Loucy (cell line): ENCODE measurements at regions not wholly inside any gene's neighbourhood (a gene's known extent, or its start where the extent isn't known, plus 50 kb on each side); places are given as distances from the start of the nearest gene placed in this dataset.

Experiments
- H2AFZ ChIP-seq: fragments of 200-600 bp; sonication (generic); 2 replicates; pipeline ENCODE4 v1.6.0; 2016; ENCODE audit warnings: antibody characterized with exemption, mild to moderate bottlenecking, low read length, moderate library complexity
- H3F3A ChIP-seq: fragments of 200-600 bp; 2 replicates; pipeline ENCODE4 v1.6.0; 2016; ENCODE audit warnings: antibody characterized with exemption, low read depth, mild to moderate bottlenecking
- H3K27me3 ChIP-seq: fragments of 200-600 bp; sonication (generic); 2 replicates; pipeline ENCODE4 v1.6.1; 2014; ENCODE audit warnings: low read length, mild to moderate bottlenecking; ENCODE audit not compliant: insufficient read depth, poor library complexity, severe bottlenecking
- H3K36me3 ChIP-seq: fragments of 200-600 bp; sonication (generic); 2 replicates; pipeline ENCODE4 v1.6.1; 2016; ENCODE audit warnings: low read length; ENCODE audit not compliant: insufficient read depth
- H3K4me1 ChIP-seq: fragments of 200-600 bp; sonication (generic); 2 replicates; pipeline ENCODE4 v1.5.1; 2014; ENCODE audit warnings: low read length, mild to moderate bottlenecking; ENCODE audit not compliant: insufficient read depth, poor library complexity, severe bottlenecking
- H3K4me2 ChIP-seq: fragments of 200-600 bp; sonication (generic); 2 replicates; pipeline ENCODE4 v1.6.0; 2014; ENCODE audit warnings: antibody characterized with exemption, low read length, low read depth, mild to moderate bottlenecking; ENCODE audit not compliant: poor library complexity, severe bottlenecking
- H3K4me3 ChIP-seq: fragments of 200-600 bp; sonication (generic); 2 replicates; pipeline ENCODE4 v1.5.1; 2014; ENCODE audit warnings: low read length, mild to moderate bottlenecking, mixed read lengths; ENCODE audit not compliant: poor library complexity, severe bottlenecking
- H3K79me2 ChIP-seq: fragments of 200-600 bp; sonication (generic); 2 replicates; pipeline ENCODE4 v1.6.1; 2014; ENCODE audit warnings: low read length; ENCODE audit not compliant: insufficient read depth
- H3K9ac ChIP-seq: fragments of 200-600 bp; sonication (generic); 2 replicates; pipeline ENCODE4 v1.6.0; 2014; ENCODE audit warnings: mild to moderate bottlenecking, low read depth, low read length, moderate library complexity; ENCODE audit not compliant: poor library complexity, severe bottlenecking
- H3K9me2 ChIP-seq: fragments of 200-600 bp; sonication (generic); replicated peaks from 2 replicates; pipeline ENCODE4 v1.6.1; 2016; ENCODE audit warnings: low read depth, low read length, mixed read lengths
- H3K9me3 ChIP-seq: fragments of 200-600 bp; sonication (generic); 2 replicates; pipeline ENCODE4 v1.6.1; 2014; ENCODE audit warnings: mild to moderate bottlenecking, antibody characterized with exemption, low read length, low read depth; ENCODE audit not compliant: insufficient read depth
- H4K20me1 ChIP-seq: fragments of 200-600 bp; sonication (generic); 2 replicates; pipeline ENCODE4 v1.6.0; 2014; ENCODE audit warnings: antibody characterized with exemption, low read length, mild to moderate bottlenecking; ENCODE audit not compliant: insufficient read depth, poor library complexity, severe bottlenecking
- EZH2phosphoT487 ChIP-seq: fragments of 200-600 bp; IDR thresholded peaks from 2 replicates; pipeline ENCODE4 v1.6.1; 2018; ENCODE audit warnings: antibody characterized with exemption, mild to moderate bottlenecking, moderate library complexity, borderline replicate concordance
- TF ChIP-seq, protein P1 (sequence below): fragments of 200-600 bp; sonication (generic); conservative IDR thresholded peaks from 2 replicates; pipeline ENCODE4 v1.5.1; 2014; ENCODE audit warnings: mild to moderate bottlenecking, antibody characterized with exemption, low read length

GRCh38 chr13:108470921-108471320 lies 158.5 kb upstream of the MYO16 start:
- Histone ChIP-seq H3K4me1 (no peaks in the 10 kb centered on the region), H3K4me2 (no peak overlapping the region), H4K20me1 (no peaks in the 10 kb centered on the region), H3K9ac (no peak overlapping the region), H3F3A (no peaks in the 10 kb centered on the region), H3K27me3 (no peaks in the 10 kb centered on the region), H3K9me3 (0 out of 2 replicates have a peak, but pooled peaks cover 4% of the 10 kb centered on the region), H3K9me2 (no peaks in the 10 kb centered on the region), H3K36me3 (no peaks in the 10 kb centered on the region), H2AFZ (no peak overlapping the region), H3K79me2 (no peaks in the 10 kb centered on the region), H3K4me3 (no peak overlapping the region)
- TF ChIP-seq, protein P1, sequence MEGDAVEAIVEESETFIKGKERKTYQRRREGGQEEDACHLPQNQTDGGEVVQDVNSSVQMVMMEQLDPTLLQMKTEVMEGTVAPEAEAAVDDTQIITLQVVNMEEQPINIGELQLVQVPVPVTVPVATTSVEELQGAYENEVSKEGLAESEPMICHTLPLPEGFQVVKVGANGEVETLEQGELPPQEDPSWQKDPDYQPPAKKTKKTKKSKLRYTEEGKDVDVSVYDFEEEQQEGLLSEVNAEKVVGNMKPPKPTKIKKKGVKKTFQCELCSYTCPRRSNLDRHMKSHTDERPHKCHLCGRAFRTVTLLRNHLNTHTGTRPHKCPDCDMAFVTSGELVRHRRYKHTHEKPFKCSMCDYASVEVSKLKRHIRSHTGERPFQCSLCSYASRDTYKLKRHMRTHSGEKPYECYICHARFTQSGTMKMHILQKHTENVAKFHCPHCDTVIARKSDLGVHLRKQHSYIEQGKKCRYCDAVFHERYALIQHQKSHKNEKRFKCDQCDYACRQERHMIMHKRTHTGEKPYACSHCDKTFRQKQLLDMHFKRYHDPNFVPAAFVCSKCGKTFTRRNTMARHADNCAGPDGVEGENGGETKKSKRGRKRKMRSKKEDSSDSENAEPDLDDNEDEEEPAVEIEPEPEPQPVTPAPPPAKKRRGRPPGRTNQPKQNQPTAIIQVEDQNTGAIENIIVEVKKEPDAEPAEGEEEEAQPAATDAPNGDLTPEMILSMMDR: no peak

DNA sequence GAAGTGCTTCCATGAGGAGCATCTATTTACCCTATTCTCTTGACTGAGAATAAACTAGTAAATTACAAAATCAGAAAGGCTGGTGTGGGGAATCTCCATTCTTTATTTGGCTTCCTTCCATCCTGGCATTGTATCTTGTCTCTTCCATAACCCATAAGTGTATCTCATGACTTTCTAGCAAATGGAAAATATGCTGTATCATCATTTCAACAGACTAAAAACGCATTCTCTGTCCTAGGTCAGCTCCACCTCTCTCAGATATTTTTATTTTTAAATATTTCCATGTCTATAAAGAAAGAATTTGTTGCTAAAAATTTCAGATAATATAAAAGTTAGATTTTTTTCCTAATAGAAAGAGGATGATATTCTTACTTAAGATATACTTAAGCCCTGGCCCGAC lies 154.2 kb upstream of the MYO16 start:
- Histone ChIP-seq H3K9me2 (no peaks in the 10 kb centered on the region), H3K27me3 (no peaks in the 10 kb centered on the region), H3K9ac (no peak overlapping the region), H3K4me1 (no peaks in the 10 kb centered on the region), H3K4me3 (no peak overlapping the region), H3K4me2 (no peak overlapping the region), H2AFZ (no peak overlapping the region), H3K79me2 (no peaks in the 10 kb centered on the region), H4K20me1 (no peaks in the 10 kb centered on the region), H3K9me3 (0 out of 2 replicates have a peak, but pooled peaks cover 6% of the 10 kb centered on the region), H3F3A (no peaks in the 10 kb centered on the region), H3K36me3 (no peaks in the 10 kb centered on the region)
- TF ChIP-seq EZH2phosphoT487: no peak
- TF ChIP-seq, protein P1: no peak

GRCh38 chr13:108477376-108477775 lies 152.0 kb upstream of the MYO16 start:
- H3K27me3 ChIP-seq: no peaks in the 10 kb centered on the region
- H3K36me3 ChIP-seq: no peaks in the 10 kb centered on the region
- no peak overlapping the region for H3K9ac ChIP-seq
- no peak overlapping the region for H3K4me2 ChIP-seq
- no peaks in the 10 kb centered on the region for H3K9me2 ChIP-seq
- TF ChIP-seq, protein P1: no peak
- no peak for TF ChIP-seq EZH2phosphoT487
- H4K20me1 ChIP-seq: no peaks in the 10 kb centered on the region
- no peaks in the 10 kb centered on the region for H3K79me2 ChIP-seq
- no peak overlapping the region for H2AFZ ChIP-seq
- no peaks in the 10 kb centered on the region for H3F3A ChIP-seq
- H3K4me3 ChIP-seq: no peak overlapping the region
- H3K9me3 ChIP-seq: 0 out of 2 replicates have a peak, but pooled peaks cover 3% of the 10 kb centered on the region
- H3K4me1 ChIP-seq: no peaks in the 10 kb centered on the region
